HG03135 (cell line): ENCODE measurements at regions not wholly inside any gene's neighbourhood (a gene's known extent, or its start where the extent isn't known, plus 50 kb on each side); places are given as distances from the start of the nearest gene placed in this dataset.

Experiments used
- ATAC-seq: cut with Tn5 transposase; IDR thresholded peaks from one replicate; pipeline ENCODE4 v1.9.1; 2021; ENCODE audit warnings: mild to moderate bottlenecking, moderate library complexity; ENCODE audit not compliant: unreplicated experiment

- no peak for ATAC-seq
Measured at GRCh38 chr14:98114946-98115345, 1157.1 kb downstream of the BCL11B start.

DNA sequence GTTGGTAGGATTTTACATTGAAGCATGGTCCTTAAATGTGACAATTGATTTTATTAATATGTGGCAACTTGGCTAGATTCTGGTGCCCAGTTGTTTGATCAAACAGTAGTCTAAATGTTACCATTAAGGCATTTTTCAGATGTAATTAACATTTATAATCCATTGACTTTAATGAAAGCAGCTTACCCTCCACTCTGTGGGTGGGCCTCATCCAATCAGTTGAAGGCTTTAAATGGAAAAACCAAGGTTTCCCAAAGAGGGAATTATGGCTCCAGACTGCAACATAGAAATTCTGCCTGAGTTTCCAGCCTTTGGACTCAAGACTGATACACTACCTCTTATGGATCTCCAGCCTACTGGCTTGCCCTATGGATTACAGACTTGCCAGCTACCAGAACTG is 1153.2 kb downstream of the BCL11B start:
- no peak for ATAC-seq

DNA sequence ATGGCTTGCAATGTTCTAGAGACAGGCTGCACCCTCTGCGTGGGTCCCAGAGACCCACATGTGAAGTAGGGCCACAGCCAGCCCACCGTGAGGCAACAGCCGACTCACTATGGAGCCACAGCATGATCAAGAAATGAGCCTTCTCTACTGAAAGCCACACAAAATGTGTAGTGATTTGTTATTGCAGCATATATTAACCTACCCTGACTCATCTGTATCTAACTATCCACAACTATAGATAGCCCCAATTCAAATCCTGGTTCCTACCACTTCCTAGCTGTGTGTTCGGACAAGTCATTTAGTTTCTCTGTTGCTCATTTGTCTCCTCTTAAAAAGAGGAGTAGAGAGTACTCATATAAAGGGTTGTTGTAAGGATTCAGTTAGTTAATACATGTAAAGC is 1152.3 kb downstream of the BCL11B start:
- ATAC-seq, result no peak

- ATAC-seq, result no peak
Measured at GRCh38 chr14:98120831-98121464, 1151.0 kb downstream of the BCL11B start.

DNA sequence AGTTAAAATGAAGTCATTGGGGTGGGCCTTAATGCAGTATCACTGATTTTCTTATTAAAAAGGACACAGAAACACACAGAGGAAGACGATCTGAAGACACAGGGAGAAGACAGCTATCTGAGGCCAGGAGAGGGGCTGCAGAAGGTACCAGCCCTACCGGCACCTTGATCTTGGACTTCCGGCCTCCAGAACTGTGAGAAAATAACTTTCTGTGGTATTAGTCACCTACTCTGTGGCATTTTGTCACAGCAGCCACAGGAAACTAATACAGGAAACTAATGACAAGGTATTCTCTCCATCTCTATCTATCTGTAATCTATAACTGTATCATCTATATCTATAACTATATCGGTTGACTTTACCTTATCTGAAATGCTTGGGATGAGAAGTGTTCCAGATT is 1149.5 kb downstream of the BCL11B start:
- ATAC-seq, result no peak

DNA sequence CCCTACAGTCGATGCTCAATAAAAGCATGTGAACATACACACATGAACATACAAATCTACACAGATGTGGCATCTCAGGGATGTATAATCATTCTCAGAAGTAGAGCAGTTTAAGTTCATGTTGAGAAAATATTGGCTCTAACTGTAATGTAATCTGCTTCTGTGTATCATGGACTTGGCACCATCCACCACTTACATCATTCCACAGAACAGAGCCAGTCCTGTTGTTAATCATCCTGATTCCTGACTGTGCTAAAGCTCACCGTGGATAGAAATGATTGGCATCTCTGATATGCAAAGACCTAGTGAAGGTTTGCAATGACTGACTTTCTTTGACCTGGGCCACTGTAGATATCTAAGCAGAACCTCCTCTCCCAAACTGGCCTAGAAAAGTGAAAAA is 1141.3 kb downstream of the BCL11B start:
- ATAC-seq, result no peak

GRCh38 chr14:98131406-98131805 is 1140.6 kb downstream of the BCL11B start:
- ATAC-seq, result no peak

DNA sequence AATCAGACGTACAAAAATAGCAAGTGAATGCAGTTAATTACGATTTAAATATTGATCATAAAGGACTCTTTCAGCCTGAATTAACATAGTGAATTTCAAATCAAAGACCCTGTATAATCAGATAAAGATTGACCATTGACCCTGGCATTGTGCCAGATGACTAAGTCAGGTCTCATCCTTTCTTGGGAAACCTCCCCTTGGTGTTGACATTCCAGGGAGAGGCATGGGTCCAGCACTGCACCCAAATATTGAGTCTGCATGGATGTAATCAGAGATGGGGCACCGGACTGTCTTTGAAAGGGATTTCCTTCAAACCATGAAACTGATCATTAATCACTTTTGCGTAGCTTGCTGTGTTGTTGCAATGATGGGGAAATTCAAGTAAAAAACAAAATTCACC is 1138.2 kb downstream of the BCL11B start:
- ATAC-seq, result no peak

- ATAC-seq, result no peak
Measured at GRCh38 chr14:98136012-98136789, 1135.8 kb downstream of the BCL11B start.

DNA sequence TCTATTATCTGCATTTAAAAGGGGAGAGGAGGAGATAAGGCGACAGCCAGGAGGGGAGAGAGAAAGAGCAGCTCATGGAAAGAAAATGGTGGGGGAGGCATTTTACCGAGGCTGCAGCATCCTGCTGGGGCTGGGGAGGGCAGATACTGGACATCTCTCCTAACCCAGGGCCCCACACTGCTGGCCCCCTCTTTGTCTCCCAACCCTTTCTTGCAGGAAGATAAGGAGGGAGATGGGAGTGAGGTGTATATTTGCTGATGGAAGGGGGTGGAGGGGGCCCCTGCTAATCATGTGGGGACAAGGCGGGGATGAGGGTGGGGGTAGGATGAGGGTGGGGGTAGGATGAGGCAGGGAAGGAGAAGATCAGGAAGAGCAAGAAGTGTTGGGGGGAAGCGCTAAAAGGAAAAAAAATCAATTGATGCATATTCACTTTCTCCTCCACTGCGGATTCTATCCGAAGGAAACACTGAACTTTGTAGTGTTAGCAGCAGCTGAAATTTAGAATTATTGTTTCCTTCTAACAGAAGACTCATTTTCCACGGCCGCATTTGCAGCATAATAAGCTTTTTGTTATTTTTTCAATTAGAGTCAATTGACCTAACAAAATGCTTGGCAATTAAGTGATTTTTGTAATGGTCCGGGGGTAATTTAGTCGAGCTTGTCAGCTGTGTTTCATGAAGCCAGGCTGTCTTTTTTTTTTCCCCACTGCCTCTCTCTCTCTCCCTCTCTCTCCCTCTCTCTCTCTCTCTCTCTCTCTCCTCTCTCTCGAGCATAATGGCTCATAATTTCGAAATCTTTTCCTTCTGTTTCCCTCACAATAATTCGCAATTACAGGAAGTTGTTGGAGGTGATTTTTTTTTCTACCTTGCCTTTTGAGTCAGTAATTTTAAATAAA is 1134.6 kb downstream of the BCL11B start:
- no peak for ATAC-seq

DNA sequence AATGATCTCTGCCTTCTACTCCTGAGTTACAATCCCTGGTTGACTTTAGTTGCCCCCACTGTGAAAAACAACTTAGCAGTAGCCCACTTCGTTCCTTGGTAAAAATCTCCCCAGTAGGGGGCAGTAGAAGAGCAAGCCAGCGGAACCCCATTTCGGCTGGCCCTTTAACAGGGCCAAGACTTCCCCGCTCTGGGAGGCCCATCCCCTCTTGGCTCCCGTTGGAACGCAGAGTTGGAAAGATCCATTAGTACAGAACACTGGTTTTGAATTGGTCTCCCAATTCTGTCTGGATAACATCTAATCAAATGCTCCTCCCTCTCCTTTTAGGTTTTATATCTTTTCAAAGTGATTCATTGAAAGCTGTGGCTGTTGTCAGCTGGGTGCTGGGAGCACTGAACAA is 1133.3 kb downstream of the BCL11B start:
- no peak for ATAC-seq

- no peak for ATAC-seq
Measured at GRCh38 chr14:98140862-98141530, 1131.0 kb downstream of the BCL11B start.

GRCh38 chr14:98143566-98143965 is 1128.4 kb downstream of the BCL11B start:
- no peak for ATAC-seq

DNA sequence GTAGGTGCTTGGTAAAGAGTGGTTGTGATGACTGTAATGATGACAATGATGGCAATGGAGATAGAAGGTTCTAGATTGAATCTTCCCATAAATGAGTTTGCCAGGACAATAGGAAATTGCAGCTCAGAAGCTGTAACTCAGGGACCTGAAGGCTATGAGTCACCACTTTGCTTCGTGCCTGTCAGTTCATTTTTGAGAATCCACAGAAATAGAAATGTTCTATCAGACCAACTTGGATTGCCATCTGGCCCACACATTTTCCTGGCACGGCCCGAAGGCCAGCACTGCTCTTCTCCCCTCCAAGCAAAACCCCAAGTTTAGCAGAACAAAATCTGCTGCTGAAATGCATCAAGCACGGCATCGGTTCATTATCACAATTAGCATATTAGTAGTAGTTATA is 1127.0 kb downstream of the BCL11B start:
- no peak for ATAC-seq

DNA sequence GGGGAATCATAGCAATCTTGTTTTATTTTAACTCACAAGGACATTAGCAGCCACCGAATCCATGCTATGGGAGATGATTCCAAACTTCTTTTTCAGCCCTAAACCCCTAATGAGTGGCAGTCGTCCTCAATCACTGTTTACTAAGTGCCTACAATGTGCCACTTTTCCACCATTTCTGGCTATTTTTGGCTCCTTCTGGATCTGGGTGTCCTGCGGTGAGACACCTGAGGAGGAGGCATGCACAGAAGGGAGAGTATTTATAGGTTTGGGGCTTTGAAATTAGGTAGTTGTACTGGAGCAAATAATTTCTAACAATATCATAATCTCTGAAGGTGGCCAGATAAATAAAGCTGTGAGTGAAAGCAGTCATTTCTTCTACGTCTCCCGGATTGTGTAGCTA is 1125.6 kb downstream of the BCL11B start:
- ATAC-seq, result no peak

GRCh38 chr14:98154254-98154653 is 1117.7 kb downstream of the BCL11B start:
- no peak for ATAC-seq

- no peak for ATAC-seq
Measured at GRCh38 chr14:98156411-98156810, 1115.6 kb downstream of the BCL11B start.

GRCh38 chr14:98160901-98161300 is 1111.1 kb downstream of the BCL11B start:
- ATAC-seq, result no peak

- no peak for ATAC-seq
Measured at GRCh38 chr14:98161356-98161755, 1110.6 kb downstream of the BCL11B start.

- no peak for ATAC-seq
Measured at GRCh38 chr14:98162856-98163805, 1108.9 kb downstream of the BCL11B start.
